Esophagus muscularis mucosa (tissue), 4 donors: ENCODE measurements at regions not wholly inside any gene's neighbourhood (a gene's known extent, or its start where the extent isn't known, plus 50 kb on each side); places are given as distances from the start of the nearest gene placed in this dataset.

Experiments used
- DNase-seq: peaks from one replicate; pipeline ENCODE4 v3.0.0-alpha.2; 2017; ENCODE audit errors: extremely low spot score
- H3K27ac ChIP-seq, 4 donors: fragments of 200-600 bp; sonication (generic); replicated peaks in 1 of 4; 1 replicate in 3 of 4; 2 replicates in 1 of 4; pipeline ENCODE4 v1.5.1; 2016 to 2019; ENCODE audit warnings: mild to moderate bottlenecking in 1 of 4
- H3K27me3 ChIP-seq, 4 donors: fragments of 200-600 bp; sonication (generic); one replicate each; pipeline versions ENCODE4 v1.5.1 to v1.6.0; 2016 to 2019
- H3K36me3 ChIP-seq, 4 donors: fragments of 200-600 bp; sonication (generic); one replicate each; pipeline ENCODE4 v1.5.1; 2016 to 2019
- H3K4me1 ChIP-seq, 4 donors: fragments of 200-600 bp; sonication (generic); one replicate each; pipeline ENCODE4 v1.5.1; 2016 to 2019
- H3K4me3 ChIP-seq, 4 donors: fragments of 200-600 bp; sonication (generic); 1 replicate in 2 of 4; 2 replicates in 2 of 4; pipeline ENCODE4 v1.5.1; 2016 to 2019; ENCODE audit warnings: mild to moderate bottlenecking in 4 of 4, moderate library complexity in 1 of 4
- H3K9me3 ChIP-seq, 4 donors: fragments of 200-600 bp; sonication (generic); 1 replicate in 3 of 4; 2 replicates in 1 of 4; pipeline ENCODE4 v1.5.1; 2016 to 2019
- CTCF ChIP-seq, 3 experiments: fragments of 200-600 bp in 2 of 3; fragments of 450-650 bp in 1 of 3; sonication (generic) in 2 of 3; IDR thresholded peaks; one replicate each; pipeline ENCODE4 v1.5.1; 2017 to 2019; ENCODE audit warnings: antibody characterized with exemption in 3 of 3, mild to moderate bottlenecking in 2 of 3, moderate library complexity in 1 of 3
- EP300 ChIP-seq: sonication (generic); formaldehyde crosslinking; IDR thresholded peaks from one replicate; pipeline ENCODE4 v1.6.1; 2017; ENCODE audit warnings: antibody characterized with exemption
- POLR2A ChIP-seq: fragments of 450-650 bp; IDR thresholded peaks from one replicate; pipeline ENCODE4 v1.6.1; 2017; ENCODE audit warnings: antibody characterized with exemption, moderate library complexity, mild to moderate bottlenecking, low read depth
- POLR2AphosphoS5 ChIP-seq, 2 donors: sonication (generic); formaldehyde crosslinking; IDR thresholded peaks; one replicate each; pipeline ENCODE4 v1.6.1; 2017; ENCODE audit warnings: antibody characterized with exemption in 2 of 2
- WGBS: methylation state at CpG from one replicate; pipeline ENCODE4 v1.1.5; 2018; 5-methylcytosine and 5-hydroxymethylcytosine counted together
- intact Hi-C: fragments of 100-400 bp; cut with DNase I; formaldehyde crosslinking; loops from one replicate; pipeline ENCODE4 v1.15.1; 2023

- Histone ChIP-seq H3K4me3 (no peak overlapping the region), H3K27me3 (no peaks in the 10 kb centered on the region), H3K27ac (no peak overlapping the region), H3K4me1 (no peaks in the 10 kb centered on the region), H3K9me3 (no peaks in the 10 kb centered on the region), H3K36me3 (no peaks in the 10 kb centered on the region)
- no peak for DNase-seq
- TF ChIP-seq POLR2AphosphoS5 (IDR thresholded peaks at IDR 0.05): no peak
- TF ChIP-seq POLR2A: no peak
- no peak for TF ChIP-seq EP300
- TF ChIP-seq CTCF (IDR thresholded peaks at IDR 0.05): no peak
- intact Hi-C loops: no loop called here
- 85% methylated on average over 2 of the region's 2 CpGs for WGBS
Measured at GRCh38 chr5:160922311-160922710, 70.3 kb upstream of the ATP10B start.

- TF ChIP-seq EP300 (no peak), POLR2A (no peak), CTCF (IDR thresholded peaks at IDR 0.05) (no peak), POLR2AphosphoS5 (IDR thresholded peaks at IDR 0.05) (no peak)
- 96% methylated on average over 4 of the region's 4 CpGs for WGBS
- Histone ChIP-seq H3K4me1 (no peaks in the 10 kb centered on the region), H3K27me3 (no peaks in the 10 kb centered on the region), H3K36me3 (no peaks in the 10 kb centered on the region), H3K9me3 (no peaks in the 10 kb centered on the region), H3K4me3 (no peak overlapping the region), H3K27ac (no peak overlapping the region)
- intact Hi-C loops: no loop called here
- DNase-seq: no peak
Measured at GRCh38 chr5:160921423-160922285, 69.6 kb upstream of the ATP10B start.

DNA sequence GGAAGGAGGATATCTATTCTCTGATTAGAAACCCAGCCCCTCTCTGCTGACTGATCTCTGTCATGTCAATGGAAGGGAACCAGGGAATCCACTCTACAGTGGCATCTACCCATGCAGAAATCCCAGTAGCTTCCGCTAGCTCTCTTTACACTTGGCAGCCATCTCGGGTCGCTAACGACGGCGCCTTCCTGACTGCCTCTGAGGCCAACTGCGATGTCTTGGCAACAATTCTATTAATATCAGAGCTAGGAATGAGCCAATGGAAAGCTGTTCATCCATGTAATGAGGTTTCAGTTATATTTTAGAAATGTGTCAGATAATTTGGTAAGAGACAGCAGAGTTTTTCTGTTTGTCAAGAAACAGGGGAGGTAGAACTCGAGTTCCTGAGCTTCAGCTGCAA lies 67.6 kb upstream of the ATP10B start:
- TF ChIP-seq CTCF (IDR thresholded peaks at IDR 0.05): no peak
- TF ChIP-seq POLR2A: no peak
- no peak for TF ChIP-seq POLR2AphosphoS5 (IDR thresholded peaks at IDR 0.05)
- TF ChIP-seq EP300: no peak
- Histone ChIP-seq H3K4me3 (no peak overlapping the region), H3K27ac (no peak overlapping the region), H3K27me3 (peaks cover 0 to 4% (median 0%) of the 10 kb centered on the region in 4 donors), H3K36me3 (no peaks in the 10 kb centered on the region), H3K4me1 (no peaks in the 10 kb centered on the region), H3K9me3 (no peaks in the 10 kb centered on the region)
- WGBS: 92% methylated on average over 8 of the region's 8 CpGs
- no peak for DNase-seq
- intact Hi-C loops: no loop called here

DNA sequence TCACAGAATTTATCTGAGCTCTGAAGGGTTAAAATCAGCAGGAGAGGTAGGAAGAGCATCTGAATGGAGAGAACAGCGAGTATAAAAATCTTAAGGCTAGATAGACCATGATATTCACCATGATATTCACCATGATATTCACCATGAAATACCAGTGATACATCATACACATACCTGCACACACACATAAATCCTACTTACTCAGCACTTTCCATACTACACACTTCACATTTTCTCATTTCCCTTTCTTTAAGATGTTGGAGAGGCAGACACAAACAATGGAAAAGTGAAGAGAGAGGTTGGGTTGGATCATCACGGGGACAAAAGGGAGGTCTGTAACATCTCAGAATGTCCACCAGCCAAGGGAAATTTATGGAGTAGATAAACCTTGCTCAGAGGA lies 66.4 kb upstream of the ATP10B start:
- no peak for DNase-seq
- Histone ChIP-seq H3K9me3 (no peaks in the 10 kb centered on the region), H3K27ac (no peak overlapping the region), H3K4me1 (no peaks in the 10 kb centered on the region), H3K36me3 (no peaks in the 10 kb centered on the region), H3K4me3 (no peak overlapping the region), H3K27me3 (peaks cover 0 to 4% (median 0%) of the 10 kb centered on the region in 4 donors)
- intact Hi-C loops: no loop called here
- 87% methylated on average over 2 of the region's 2 CpGs for whole genome bisulfite sequencing
- TF ChIP-seq POLR2A (no peak), CTCF (IDR thresholded peaks at IDR 0.05) (no peak), EP300 (no peak), POLR2AphosphoS5 (IDR thresholded peaks at IDR 0.05) (no peak)

DNA sequence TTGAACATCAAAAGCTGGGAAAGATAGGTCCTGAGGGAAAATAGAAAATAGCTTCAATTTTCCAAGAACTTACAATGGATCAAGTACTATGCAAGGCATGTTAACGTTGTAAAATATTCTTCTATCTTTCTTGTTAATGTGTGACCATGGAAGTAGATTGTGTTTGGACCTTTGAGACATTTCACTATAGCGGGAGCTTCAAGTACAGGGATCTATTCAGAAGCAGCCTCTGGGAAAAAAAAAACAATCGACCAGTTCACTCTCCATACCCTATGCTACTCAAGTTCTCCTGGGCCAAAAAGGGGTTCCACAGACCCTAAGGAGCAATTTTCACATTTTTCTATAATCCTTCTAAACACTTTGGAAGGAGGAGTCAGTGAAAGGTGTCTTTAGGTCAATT lies 54.1 kb upstream of the ATP10B start:
- Histone ChIP-seq H3K4me3 (no peak overlapping the region), H3K9me3 (no peaks in the 10 kb centered on the region), H3K4me1 (no peaks in the 10 kb centered on the region), H3K27me3 (no peaks in the 10 kb centered on the region), H3K27ac (no peak overlapping the region), H3K36me3 (no peaks in the 10 kb centered on the region)
- DNase-seq: no peak
- intact Hi-C loops: no loop called here
- TF ChIP-seq POLR2AphosphoS5 (IDR thresholded peaks at IDR 0.05) (no peak), EP300 (no peak), CTCF (IDR thresholded peaks at IDR 0.05) (no peak), POLR2A (no peak)
- WGBS: 72% methylated on average over 3 of the region's 3 CpGs
